Transverse colon (tissue), 4 donors: ENCODE measurements at regions not wholly inside any gene's neighbourhood (a gene's known extent, or its start where the extent isn't known, plus 50 kb on each side); places are given as distances from the start of the nearest gene placed in this dataset.

Experiments used
- POLR2A ChIP-seq: fragments of 450-650 bp; IDR thresholded peaks from one replicate; pipeline ENCODE4 v1.6.1; 2016; ENCODE audit warnings: antibody characterized with exemption, mild to moderate bottlenecking, moderate library complexity
- POLR2AphosphoS5 ChIP-seq, 3 donors: sonication (generic); formaldehyde crosslinking; IDR thresholded peaks; one replicate each; pipeline ENCODE4 v1.6.1; 2016; ENCODE audit warnings: antibody characterized with exemption in 3 of 3
- TF ChIP-seq, protein P1 (sequence below), 5 experiments: fragments of 200-600 bp in 3 of 5; fragments of 450-650 bp in 2 of 5; sonication (generic) in 3 of 5; IDR thresholded peaks; 1 replicate in 2 of 5; 2 replicates in 3 of 5; pipeline ENCODE4 v1.5.1; 2016 to 2017; ENCODE audit warnings: antibody characterized with exemption in 5 of 5, inconsistent platforms in 3 of 5, mild to moderate bottlenecking in 2 of 5, moderate library complexity in 1 of 5

DNA sequence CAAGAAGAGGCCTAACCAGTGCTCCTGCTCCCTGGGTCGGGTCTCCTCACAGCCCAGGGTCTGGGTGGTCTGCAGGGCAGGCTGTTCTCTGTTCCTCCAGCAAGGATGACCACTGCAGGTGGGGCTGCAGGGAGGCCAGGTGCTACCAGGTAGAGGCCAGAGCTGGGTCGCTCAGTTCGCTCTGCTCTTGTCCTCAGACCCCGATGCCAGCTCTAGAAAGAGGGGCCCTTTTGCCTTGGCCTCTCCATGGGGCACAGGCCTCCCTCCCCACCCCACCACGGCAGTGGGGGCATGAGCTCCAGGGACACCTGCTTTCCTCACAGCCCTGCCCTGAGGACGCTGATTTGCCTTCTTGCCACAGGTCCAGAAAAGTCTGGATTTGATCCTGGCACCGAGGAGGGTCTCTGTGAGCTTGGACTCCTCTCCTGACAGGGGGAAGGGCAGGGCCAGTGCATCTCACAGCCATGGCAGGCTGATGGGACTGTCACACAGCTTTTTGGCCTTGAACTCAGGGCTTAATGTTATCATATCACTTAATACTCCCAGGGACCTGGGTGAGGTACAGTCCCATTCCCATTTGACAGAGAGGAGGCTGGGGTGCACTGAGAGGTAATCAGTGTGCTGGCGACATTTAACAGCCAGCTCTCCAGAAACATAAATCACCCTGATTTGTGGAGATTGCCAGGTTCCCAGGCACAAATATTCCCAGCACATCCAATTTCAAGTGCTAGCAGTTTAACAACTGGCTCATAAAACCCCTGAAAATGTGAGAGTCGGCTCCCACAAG, 273.0 kb upstream of the SFSWAP start:
- TF ChIP-seq, protein P1, sequence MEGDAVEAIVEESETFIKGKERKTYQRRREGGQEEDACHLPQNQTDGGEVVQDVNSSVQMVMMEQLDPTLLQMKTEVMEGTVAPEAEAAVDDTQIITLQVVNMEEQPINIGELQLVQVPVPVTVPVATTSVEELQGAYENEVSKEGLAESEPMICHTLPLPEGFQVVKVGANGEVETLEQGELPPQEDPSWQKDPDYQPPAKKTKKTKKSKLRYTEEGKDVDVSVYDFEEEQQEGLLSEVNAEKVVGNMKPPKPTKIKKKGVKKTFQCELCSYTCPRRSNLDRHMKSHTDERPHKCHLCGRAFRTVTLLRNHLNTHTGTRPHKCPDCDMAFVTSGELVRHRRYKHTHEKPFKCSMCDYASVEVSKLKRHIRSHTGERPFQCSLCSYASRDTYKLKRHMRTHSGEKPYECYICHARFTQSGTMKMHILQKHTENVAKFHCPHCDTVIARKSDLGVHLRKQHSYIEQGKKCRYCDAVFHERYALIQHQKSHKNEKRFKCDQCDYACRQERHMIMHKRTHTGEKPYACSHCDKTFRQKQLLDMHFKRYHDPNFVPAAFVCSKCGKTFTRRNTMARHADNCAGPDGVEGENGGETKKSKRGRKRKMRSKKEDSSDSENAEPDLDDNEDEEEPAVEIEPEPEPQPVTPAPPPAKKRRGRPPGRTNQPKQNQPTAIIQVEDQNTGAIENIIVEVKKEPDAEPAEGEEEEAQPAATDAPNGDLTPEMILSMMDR (IDR thresholded peaks at IDR 0.05): no peak
- no peak for TF ChIP-seq POLR2AphosphoS5 (IDR thresholded peaks at IDR 0.05)
- TF ChIP-seq POLR2A: no peak
